SK-N-SH (cell line): ENCODE measurements at regions not wholly inside any gene's neighbourhood (a gene's known extent, or its start where the extent isn't known, plus 50 kb on each side); places are given as distances from the start of the nearest gene placed in this dataset.

Experiments used
- CHD2 ChIP-seq: fragments of 150-350 bp; IDR thresholded peaks from 2 replicates; pipeline ENCODE4 v1.6.1; 2018; ENCODE audit warnings: low read length; ENCODE audit not compliant: partially characterized antibody
- POLR2AphosphoS5 ChIP-seq: IDR thresholded peaks from 2 replicates; pipeline ENCODE4 v1.6.1; 2012; ENCODE audit warnings: low read depth, low read length
- SIN3A ChIP-seq: IDR thresholded peaks from 2 replicates; pipeline ENCODE4 v1.6.1; 2012; ENCODE audit warnings: low read depth, mild to moderate bottlenecking, low read length, moderate library complexity, borderline replicate concordance

GRCh38 chr13:88736026-88736425 is 1064.9 kb downstream of the SLITRK5 start:
- TF ChIP-seq CHD2 (no peak), POLR2AphosphoS5 (no peak), SIN3A (no peak)
